ENCODE measurements at regions not wholly inside any gene's neighbourhood (a gene's known extent, or its start where the extent isn't known, plus 50 kb on each side); places are given as distances from the start of the nearest gene placed in this dataset.

DNA sequence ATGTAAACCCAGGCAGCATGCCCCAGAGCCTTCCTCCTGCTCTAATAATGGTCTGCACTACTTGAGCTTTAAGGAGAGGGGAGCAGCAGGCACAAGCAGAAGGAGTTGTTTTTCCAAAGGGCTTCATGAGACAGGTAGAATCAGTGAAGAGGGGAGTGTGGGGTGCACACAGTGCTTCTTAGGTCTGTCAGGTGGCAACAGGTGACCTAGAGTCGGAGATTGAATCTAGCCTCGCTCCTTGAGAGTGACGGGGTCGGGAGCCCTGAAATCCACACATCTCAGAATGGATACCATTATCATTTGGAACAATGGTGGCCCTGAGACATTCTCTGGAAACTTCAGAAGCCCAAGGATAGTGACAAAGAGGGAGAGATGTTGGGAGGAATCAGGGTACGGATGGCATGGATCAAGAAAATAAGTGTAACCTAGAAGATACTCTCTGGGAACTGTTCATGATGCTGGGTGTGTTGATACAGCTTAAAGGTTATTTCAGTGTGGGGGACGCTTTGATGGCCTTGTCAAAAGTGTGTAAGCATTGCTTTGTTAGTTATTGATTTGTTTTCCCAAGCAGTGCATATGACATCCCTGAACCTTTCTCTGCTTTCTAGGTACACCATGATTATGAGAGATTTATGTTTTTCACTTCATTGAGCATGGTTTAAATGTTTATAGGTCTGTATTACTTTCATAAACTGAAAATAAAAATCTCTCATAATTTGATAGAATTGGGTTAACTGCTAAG lies 77.8 kb upstream of the L3MBTL3 start:
- no peak for TF ChIP-seq POLR2A (IDR thresholded peaks at IDR 0.05; ENCODE audit: extremely low read depth, insufficient read length)
- TF ChIP-seq, protein P1, sequence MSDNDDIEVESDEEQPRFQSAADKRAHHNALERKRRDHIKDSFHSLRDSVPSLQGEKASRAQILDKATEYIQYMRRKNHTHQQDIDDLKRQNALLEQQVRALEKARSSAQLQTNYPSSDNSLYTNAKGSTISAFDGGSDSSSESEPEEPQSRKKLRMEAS (IDR thresholded peaks at IDR 0.05; ENCODE audit: low read depth, low read length): no peak
- TF ChIP-seq MYC (IDR thresholded peaks at IDR 0.05; ENCODE audit: low read depth, low read length): no peak
- no peak for TF ChIP-seq CTCF (IDR thresholded peaks at IDR 0.05; ENCODE audit: low read depth, low read length)
- DNase-seq (ENCODE audit: low read depth): no peak
- no peak overlapping the region for H3K4me3 ChIP-seq (ENCODE audit: low read depth, low read length)

DNA sequence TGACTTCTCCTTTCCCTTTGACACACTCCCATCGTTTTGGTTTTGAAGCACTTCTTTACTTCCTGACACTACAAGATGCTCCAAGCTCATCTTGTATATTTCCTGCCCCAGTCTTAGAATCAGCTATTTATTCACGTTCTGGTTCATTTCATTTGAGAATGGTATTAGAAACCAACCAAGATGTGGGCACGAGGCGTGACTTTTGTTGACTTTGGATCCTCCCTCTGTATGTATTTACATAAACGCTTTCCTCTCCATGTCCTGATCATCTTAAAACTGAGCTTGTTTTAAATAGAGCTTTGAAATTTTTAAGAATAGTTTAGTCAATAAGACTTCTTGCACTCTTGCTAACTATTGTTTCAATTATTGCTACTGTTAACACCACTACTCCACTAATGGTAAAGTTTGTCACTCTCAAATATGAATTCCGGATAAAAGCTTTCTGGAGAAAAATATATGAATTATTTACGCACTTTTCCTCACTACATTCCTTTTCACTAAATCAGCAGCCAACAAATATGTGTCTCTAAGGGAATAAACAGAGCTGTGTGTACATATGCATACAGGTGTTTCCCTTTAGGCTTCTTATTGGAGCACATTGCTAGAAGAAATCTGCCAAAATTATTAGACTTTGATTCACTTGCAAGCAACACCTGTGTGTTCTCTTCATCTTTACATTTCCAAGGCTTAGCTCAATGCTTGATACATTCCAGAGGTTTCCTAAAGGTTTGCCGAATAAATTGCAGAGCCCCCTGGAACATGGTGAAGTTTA lies 77.3 kb upstream of the TMEM244 start:
- no peak overlapping the region for H3K4me3 ChIP-seq (ENCODE audit: low read depth, low read length)
- no peak for DNase-seq (ENCODE audit: low read depth)

DNA sequence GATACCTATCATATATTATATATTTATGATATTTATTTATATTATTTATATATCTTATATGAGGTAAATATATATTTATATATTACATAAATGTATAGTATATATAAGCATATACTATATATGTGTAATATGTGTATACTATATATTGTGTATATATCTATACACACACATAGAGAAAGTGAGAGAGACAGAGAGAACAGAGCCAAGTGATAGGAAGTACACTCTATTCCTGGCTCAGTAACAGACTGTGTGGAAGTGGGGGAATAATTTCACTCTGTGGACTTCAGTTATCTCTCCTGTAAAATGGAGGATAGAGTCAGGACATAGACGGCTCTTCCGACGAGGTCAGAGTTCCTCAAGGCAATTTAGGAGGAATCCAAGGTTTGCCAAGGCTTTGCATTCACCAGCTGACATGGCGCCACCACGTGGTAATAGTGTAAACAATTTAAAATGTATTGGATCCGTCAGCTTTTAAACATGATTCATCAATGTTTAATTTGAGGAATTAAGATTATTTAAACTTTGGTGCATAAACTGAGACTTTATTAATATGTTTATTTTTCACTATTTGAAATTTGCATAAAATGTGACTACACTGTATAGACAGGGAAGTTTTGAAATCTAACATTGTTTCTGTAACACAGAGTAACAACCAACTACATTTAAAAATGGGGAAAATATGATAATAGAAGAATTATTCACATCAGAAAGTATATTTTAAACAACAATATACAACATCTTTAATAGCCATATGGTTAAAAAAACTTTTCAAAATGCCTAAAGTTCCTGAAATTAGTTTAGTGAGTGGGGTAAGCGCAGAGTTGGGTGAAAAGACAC lies 75.4 kb upstream of the TMEM244 start:
- no peak for TF ChIP-seq POLR2A (IDR thresholded peaks at IDR 0.05; ENCODE audit: extremely low read depth, insufficient read length)
- no peak for TF ChIP-seq MYC (IDR thresholded peaks at IDR 0.05; ENCODE audit: low read depth, low read length)
- TF ChIP-seq CTCF (IDR thresholded peaks at IDR 0.05; ENCODE audit: low read depth, low read length): peak; percentile 70
- TF ChIP-seq, protein P1 (IDR thresholded peaks at IDR 0.05; ENCODE audit: low read depth, low read length): peak; percentile 95
- DNase-seq (ENCODE audit: low read depth): peak; percentile 68
- H3K4me3 ChIP-seq (ENCODE audit: low read depth, low read length): no peak overlapping the region

More for the DNA sequence above, 77.3 kb upstream of the TMEM244 start:
- TF ChIP-seq, protein P1 (IDR thresholded peaks at IDR 0.05; ENCODE audit: low read depth, low read length): no peak
- no peak for TF ChIP-seq POLR2A (IDR thresholded peaks at IDR 0.05; ENCODE audit: extremely low read depth, insufficient read length)
- TF ChIP-seq CTCF (IDR thresholded peaks at IDR 0.05; ENCODE audit: low read depth, low read length): no peak
- no peak for TF ChIP-seq MYC (IDR thresholded peaks at IDR 0.05; ENCODE audit: low read depth, low read length)

- no peak overlapping the region for H3K4me3 ChIP-seq (ENCODE audit: low read depth, low read length)
- no peak for DNase-seq (ENCODE audit: low read depth)
- TF ChIP-seq CTCF (IDR thresholded peaks at IDR 0.05; ENCODE audit: low read depth, low read length) (no peak), POLR2A (IDR thresholded peaks at IDR 0.05; ENCODE audit: extremely low read depth, insufficient read length) (no peak), MYC (IDR thresholded peaks at IDR 0.05; ENCODE audit: low read depth, low read length) (no peak)
- TF ChIP-seq, protein P1 (IDR thresholded peaks at IDR 0.05; ENCODE audit: low read depth, low read length): no peak
These were observed 71.2 kb upstream of the TMEM244 start for GRCh38 chr6:129932321-129932720.

DNA sequence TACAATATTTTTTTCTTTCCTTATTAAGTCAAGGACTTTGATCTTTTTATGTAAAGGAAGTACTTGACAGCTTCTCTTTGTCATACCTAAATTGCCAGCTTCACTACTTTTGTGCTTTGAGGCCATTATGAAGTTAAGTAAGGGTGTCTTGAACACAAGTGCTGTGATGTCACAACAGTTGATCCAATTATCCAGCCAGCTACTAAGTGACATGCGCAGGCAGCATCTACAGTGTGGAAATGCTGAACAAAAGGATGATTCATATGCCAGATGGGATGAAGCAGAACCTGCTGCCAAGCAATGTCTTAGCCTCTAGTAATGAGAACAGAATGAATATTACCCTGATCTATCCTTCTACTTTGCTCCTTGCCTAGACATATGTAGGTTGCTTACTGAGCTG lies 68.3 kb upstream of the TMEM244 start:
- DNase-seq (ENCODE audit: low read depth): peak; percentile 9
- H3K4me3 ChIP-seq (ENCODE audit: low read depth, low read length): no peak overlapping the region
- TF ChIP-seq MYC (IDR thresholded peaks at IDR 0.05; ENCODE audit: low read depth, low read length) (no peak), CTCF (IDR thresholded peaks at IDR 0.05; ENCODE audit: low read depth, low read length) (no peak), POLR2A (IDR thresholded peaks at IDR 0.05; ENCODE audit: extremely low read depth, insufficient read length) (no peak)
- TF ChIP-seq, protein P1 (IDR thresholded peaks at IDR 0.05; ENCODE audit: low read depth, low read length): no peak
